Uterus (tissue), 2 donors: ENCODE measurements at regions not wholly inside any gene's neighbourhood (a gene's known extent, or its start where the extent isn't known, plus 50 kb on each side); places are given as distances from the start of the nearest gene placed in this dataset.

Experiments
- CTCF ChIP-seq, 4 experiments: fragments of 200-600 bp in 2 of 4; fragments of 450-650 bp in 2 of 4; sonication (generic) in 2 of 4; IDR thresholded peaks; one replicate each; pipeline ENCODE4 v1.5.1; 2016 to 2019; ENCODE audit warnings: antibody characterized with exemption in 4 of 4, mild to moderate bottlenecking in 2 of 4, moderate library complexity in 1 of 4
- POLR2A ChIP-seq, 2 donors: fragments of 450-650 bp; IDR thresholded peaks; one replicate each; pipeline ENCODE4 v1.6.1; 2016; ENCODE audit warnings: antibody characterized with exemption in 2 of 2, mild to moderate bottlenecking in 1 of 2, moderate library complexity in 1 of 2

- no peak for TF ChIP-seq CTCF (IDR thresholded peaks at IDR 0.05)
- TF ChIP-seq POLR2A (IDR thresholded peaks at IDR 0.05): no peak
Measured at GRCh38 chr5:8156706-8157105, 287.8 kb downstream of the MTRR start.
